Forelimb muscle (tissue), 1 donor: ENCODE measurements at regions not wholly inside any gene's neighbourhood (a gene's known extent, or its start where the extent isn't known, plus 50 kb on each side); places are given as distances from the start of the nearest gene placed in this dataset.

Experiments used
- DNase-seq: peaks from one replicate; pipeline ENCODE4 v3.0.0-alpha.2; 2013; ENCODE audit warnings: low read depth

DNA sequence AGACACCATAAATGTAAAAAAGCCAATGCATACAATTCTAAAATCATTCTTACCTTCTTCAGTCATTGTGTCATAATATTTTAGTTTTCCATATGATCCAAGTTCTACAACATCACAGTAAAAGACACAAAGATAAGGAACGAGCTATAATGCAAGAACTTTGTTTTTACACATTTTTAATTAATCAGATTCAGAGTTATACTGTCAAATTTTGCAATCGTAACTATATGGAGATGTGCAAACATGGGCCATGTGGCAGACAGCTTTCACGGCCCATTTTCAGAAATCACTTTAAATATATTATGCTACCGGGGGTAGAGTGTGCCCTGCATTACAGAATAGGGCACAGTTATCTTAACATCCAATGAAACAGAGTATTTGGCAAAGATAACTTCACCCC lies 188.4 kb downstream of the ACER2 start:
- DNase-seq: no peak

DNA sequence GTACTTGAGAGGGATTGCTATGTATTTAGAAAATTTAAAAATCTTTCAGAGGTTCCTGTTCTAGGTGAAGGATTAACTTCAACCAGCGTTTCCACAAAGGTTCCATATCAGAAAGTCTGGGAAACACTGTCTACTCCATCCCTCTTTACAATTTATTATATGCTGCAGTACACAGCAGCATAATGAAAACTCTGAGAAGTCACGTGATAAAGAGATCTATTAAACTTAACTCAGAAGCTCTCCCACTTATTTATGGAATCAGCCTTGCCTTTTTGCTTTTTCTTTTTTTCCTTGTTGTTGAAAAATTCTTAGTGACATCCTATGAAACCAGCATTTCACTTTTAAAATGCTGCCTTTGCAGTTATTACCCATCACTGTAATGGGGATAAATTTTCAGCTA lies 186.2 kb downstream of the ACER2 start:
- no peak for DNase-seq

DNA sequence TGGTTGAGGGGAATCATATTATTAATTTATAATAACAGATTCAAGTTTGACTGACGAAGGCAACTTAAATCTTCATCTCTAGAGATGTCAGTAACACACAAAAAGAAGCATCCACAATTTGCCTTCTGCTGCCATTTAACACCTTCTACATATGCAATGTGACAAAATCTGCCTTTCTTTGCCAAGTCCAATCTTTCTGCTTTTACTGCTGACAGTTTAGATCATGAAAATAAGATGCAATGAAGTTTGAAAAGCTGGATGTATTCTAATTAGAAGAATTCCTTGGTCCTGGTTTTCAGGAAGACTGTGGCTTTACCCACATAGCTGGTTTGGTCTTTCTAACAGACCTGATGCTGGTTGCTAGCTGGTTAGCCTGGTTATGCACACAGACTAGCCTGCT lies 178.9 kb downstream of the ACER2 start:
- DNase-seq: no peak

DNA sequence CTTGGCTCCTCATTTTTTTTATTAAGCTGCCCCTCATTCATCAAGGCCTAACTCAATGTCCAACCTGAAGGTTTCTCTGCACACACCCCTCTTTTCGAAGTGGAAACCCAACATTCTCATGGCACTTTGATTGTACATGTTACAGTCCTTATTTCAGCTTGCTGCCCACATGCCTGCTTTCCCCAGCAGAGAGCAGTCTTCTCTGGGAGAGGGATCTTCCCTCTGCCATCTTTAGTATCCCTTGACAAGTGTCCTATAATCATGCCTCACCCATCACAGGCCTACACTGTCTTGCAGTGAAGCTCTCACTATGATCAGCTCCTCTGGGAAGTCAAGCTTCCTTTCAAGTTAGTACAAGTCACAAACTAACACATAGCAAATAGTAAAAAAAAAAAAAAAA lies 175.1 kb downstream of the ACER2 start:
- DNase-seq: no peak

DNA sequence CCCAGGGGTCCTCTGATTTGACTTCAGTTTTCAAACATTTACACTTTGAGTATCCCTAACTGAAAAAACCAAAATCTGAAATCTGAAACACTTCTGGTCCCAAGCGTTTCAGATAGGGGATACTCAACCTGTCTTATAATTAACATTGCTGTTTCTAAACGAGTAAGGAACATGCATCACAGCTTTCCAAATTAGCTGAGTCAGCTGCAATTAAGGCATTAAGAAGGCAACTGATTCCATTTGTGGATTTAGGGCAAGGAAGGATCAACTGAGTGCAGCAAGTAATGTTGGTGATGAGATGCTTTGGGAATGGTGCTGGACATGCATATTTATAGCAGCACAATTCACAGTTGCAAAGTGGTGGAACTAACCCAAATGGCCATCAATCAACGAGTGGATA lies 168.6 kb downstream of the ACER2 start:
- no peak for DNase-seq

DNA sequence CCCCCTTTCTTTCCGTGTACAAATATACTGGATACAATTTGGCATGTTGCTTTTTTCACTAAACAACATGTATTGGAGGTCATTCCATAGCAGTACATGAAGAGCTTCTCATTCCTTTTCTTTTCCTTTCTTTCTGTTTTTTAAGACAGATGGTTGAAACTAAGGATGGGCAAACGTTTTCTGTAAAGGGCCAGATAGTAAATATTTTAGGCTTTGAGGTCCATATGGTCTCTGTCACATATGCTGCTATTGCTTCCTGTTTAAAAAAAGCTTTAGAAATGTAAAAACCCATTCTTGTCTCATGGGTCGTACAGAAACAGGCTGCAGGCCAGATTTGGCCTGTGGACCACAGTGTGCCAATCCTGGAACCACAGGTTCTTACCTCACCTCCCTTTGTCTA lies 160.1 kb downstream of the ACER2 start:
- DNase-seq: no peak

DNA sequence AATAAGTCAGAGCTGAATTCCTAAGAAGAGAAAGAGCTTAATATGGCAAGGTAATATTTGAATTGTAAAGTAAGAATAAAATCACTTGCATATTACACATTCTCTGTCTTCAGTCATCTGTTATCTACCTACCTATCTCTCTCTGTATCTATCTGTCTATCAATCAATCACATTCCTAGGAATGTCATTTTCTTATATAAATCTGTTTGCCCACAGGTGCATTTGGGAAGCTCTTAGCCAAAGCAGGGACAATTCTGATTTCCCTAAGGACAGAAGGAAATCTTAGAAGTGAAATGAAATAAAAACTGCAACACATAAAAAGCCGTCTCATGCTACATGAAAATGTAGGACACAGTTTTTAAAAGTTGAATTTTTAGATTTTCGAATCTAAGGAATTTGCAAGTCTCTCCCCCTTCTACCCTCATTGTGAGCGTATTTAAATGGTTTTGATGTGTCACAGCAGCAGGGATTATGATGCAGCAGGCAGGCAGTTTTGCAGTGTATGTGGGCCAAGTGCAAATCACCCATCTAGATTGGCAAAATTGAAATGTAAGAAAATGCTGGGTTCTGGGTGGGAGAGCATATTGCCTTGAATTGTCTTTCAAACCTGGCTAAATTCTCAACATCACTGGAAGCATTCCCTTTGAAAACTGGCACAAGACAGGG lies 155.7 kb downstream of the ACER2 start:
- DNase-seq: no peak

DNA sequence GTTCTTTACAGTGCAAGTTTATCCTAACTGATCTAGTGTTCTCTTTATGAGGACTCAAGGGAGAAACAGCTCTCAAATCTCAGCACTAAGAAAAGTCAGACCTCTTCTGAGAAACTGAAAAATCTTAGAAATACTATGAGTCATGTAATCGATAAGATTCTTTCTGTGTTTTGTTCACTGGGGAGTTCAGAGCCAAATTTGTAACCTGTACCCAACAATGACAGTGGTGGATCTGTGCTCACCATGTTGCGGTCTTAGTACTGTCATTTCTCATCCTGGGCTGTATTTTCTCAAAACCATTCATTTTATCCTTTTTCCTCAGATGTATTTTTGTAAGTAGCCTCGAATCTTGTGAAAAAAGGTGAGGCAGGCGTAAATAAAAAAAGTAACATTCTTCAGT lies 146.4 kb downstream of the ACER2 start:
- no peak for DNase-seq

DNA sequence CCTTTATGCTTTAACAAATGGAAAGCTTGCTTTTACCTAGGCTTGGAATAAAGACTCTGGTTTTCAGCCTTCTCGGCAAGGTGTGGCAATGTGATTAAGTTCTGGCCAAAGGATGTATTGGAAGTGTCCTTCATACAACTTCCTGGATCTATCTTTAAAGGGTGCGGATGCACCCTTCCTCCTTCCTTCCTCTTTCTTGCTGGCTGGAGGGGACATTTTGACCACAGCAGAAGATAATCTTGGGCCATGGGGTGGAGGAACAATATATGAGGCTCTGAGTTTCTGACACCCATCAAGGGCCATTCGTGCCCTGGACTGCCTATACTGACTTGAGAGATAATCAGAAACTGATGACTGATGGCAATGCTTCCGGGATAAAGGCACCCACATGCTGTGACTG lies 145.7 kb downstream of the ACER2 start:
- no peak for DNase-seq

DNA sequence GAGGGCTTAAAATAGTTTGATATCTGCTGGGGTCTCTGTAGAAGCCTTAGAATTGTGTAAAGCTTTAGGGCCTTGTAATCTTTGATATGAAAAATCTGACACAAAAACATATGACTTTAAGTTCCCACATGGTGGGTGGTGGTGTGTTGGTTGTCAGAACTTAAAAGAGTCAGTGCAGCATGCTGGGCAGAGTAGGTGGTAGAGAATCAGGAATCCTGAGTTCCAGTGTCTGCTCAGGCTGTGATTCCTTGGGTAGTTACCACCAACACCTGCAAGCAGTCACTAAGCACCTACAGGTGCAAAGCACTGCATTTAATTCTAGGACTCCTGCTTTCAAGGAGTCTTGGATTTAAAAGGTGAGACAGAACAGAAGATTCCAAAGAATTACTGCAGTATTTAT lies 144.6 kb downstream of the ACER2 start:
- no peak for DNase-seq

DNA sequence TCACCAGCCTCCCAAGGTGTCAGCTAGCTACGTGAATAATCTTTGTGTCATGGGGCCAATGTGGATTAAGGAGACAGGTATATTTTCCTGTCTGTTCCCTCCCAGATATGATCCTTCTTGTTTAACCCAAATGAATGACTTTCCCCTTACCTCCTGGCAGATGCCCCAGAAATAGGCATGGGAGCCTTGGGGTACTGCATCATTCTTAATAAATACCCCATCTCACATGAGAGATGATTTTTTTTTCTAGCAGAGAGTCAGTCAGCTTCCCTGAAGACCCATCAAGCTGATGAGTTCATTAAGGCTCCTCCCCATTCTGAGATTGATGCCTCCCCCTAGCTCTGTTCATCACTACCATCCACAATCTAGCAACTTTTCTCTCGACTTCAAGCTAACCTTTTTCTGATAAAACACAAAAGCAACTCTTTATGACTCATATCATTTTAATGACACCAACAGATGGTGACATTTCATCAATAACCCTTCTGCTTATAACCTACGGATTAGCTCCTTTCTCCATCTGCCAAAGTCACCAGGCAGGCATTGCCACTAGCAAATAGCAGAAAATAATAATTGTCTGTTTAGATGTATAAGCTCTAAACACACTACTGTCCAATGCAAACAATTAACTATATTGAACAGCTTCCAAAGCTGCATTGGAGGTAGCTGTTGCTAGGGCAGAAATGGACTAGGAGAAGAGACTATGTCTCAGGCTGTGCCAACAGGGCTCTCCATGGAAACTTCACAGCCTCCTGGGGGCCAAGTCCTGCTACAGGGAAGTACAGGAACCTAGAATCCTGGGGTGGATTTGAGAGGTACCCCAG lies 143.7 kb downstream of the ACER2 start:
- no peak for DNase-seq

DNA sequence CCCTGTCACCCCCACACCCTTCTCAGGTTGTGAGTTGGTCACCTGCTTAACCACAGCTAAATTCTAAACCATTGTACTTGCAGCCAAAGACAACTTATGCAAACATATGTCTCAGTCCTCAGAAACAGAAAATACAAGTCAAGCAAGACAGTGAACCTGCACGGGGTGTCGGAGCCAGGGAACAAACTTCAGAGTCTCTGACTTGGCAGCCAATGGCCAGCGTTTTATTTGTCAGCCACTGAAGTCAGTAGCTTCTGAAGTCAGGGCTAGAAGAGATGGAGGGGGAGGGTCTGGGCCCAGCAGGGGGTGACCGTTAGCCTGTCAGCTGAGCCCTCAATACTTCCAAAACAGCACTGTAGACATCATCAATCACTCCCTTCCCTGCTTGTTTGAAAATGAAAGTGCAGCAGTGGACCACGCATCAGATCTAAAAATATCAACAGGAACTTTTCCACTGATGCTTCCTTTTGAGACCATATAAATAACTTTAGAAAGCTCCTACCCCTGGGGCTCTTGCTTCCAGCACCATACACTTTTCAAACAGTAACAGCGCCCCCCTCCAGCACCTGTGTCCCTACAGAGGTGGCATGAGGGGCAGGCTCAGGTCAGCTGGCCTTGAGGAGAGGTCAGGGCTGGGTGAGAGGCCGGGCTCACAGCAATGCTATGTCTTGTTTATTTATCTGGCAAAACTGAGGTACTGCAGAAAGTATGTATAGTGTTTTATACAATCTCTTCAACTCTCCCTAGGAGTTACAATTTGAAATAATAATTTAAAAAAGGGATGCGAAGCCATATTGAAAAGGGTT lies 142.5 kb downstream of the ACER2 start:
- DNase-seq: peak; percentile 2

DNA sequence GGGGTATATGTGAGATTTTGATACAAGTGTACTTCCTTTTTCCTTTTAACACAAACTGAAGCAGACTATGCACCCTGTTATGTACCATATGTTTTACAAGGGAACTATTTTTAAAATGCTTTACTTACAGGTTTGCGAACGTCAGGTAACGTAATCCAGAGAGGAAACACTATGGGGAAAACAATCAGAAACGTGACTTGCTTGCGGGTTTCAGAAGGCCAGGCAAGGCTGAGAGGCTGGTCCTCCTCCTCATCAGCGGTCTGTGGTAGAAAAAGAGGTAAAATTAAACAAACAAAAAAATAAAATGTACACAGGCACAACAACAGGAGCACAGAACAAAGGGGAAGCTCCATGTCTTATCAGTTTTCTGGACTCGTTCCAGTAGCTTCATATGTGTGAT lies 141.2 kb downstream of the ACER2 start:
- no peak for DNase-seq

DNA sequence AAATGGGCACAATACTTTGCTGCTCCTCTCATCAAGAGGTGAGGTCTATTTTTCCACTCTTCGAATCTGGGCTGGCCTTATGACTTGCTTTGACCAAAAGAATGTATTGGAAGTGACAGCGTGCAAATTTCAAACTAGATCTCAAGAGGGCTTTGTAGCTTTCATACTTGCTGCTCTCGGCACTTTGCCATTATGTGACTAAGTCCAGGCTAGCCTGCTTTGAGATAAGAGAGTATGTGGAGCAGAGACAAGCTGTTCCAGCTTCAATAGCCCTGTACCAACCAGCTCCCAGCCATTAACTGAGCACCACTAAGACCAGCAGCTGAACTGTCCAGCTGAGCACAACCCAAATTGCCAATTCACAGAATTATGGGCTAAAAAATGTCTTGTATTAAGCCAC lies 124.6 kb downstream of the ACER2 start:
- no peak for DNase-seq

DNA sequence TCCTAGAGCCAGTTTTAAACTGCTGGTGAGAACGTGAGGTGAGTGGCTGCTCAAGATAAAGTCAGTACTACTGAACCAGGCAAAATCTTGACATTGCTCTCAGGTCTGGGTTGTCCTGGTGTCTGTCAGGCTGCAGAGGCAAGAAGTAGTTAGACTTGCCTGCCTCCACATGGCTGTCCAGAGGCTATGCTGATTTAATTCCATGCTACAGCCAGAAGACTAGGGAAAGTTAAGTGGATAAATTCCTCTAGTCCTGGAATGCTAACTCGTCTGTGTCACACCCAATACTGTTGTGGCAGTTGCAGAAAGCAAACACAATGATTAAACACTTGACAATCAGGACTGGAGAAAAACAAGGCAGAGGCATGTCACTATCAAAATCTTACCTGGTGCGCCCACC lies 118.9 kb downstream of the ACER2 start:
- no peak for DNase-seq

DNA sequence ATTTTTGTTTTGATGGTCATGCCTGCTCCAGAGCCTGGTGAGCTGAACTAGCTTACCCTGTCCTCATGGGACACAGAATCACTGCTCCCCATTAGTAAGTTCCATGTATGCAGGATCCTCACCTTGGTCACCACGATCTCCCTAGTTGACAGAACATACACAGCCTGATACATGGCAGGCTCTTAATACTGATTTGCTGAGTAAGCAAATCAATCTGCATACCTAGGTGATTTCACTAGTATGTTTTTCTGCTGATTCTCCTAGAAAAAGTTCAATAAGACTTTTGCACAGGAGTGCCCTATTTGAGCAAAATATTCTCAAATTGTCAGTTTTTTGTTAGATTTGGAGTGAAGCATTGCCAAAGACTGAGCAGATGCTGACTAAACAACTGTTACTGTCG lies 113.7 kb downstream of the ACER2 start:
- DNase-seq: no peak

DNA sequence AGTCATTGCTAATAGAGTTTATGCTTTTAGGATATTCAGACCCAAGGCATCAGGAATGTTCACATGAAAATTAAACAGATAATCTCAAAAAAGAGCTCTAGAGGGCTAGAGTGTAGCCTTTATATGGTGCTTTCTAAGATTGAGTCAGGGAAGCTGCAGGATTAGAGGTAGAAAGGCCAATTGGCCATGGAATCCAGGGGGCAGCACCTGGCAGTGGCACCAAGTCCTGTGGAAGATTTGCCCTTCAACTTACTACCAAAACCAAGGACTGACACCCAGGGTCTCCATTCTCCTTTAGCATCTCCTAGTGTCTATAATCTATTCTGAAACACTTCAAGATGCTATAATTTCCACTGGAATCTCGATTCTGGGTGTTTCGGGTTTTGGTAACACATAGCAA lies 112.4 kb downstream of the ACER2 start:
- no peak for DNase-seq

DNA sequence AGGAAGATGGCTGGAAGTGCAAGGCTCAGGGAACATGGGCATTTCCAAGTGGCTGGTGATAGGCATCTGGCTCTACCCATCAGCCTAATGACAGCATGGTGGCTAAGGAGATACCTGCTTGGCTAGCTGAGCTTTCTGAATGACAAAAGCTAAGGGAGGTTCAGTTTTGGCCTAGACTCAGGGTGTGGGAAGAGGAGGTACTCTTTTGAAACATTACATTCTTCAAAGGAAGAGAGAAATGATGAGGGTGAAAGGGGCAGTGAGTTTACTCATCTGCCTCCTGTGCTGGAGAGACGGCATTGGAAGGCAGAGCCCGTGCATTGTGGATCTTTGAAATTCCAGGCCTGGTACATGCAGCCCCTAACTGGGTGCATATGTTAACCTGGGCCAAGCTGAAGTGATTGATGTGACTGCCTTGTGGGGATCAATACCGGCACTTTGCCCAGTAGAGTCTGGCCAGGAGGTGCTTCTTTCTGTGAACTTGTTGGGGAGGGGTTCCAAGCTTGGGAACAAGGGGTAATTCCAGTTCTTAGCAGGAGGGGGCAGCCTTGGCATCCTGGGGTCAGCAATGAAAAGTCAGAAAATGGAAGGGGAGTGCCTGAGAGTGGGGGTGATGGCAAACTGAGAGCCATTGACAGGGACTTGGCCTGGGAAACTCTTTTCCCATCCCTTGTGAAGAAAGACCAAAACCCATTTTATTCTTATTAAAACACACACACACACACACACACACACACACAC lies 108.6 kb downstream of the ACER2 start:
- no peak for DNase-seq

DNA sequence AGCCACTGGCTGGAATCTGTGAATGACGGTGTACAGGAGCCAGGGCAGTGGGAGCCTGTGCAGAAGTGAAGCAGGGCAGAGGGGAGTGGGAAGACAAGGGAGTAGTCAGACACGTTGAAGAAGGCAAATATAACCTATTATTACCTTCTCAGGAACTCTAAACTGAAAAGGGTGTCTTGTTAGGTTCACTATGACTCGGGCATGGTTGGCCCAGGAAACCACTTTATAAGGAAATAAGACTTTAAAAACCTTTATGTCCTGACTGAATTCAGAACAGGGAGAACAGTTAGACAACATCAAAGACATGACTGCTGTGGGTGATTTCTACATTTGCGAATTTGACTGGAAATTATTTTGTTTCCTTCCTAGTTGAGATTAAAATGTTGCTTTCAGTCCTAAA lies 107.5 kb downstream of the ACER2 start:
- DNase-seq: no peak

DNA sequence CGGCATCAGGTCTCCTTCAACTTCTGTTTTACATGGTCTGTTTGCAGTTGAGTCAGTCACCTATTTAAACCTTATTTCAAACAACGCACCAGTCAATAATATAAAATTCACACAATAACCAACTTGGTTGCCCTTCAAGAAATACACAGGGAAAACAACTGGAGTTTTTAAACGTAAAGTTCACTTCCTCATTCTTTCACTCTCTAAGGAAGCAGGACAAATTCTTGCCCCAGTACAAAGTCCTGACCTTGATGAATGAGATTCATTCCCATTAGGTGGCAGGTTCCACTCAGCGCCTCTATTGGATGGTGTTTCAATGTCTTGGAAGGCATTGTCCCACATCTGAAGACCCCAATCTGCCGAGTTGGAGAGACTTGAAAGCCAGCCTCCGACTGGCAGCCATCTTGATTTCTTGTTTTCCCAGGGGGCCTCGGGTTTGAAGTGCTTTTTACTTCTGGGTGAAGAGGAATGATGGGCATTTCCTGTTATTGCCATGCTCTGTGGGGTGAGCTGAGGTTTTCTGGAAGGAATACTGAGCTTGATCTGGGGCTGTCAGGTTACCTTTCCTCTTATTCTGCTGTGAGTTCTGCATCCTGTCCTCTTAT lies 105.0 kb downstream of the ACER2 start:
- no peak for DNase-seq

DNA sequence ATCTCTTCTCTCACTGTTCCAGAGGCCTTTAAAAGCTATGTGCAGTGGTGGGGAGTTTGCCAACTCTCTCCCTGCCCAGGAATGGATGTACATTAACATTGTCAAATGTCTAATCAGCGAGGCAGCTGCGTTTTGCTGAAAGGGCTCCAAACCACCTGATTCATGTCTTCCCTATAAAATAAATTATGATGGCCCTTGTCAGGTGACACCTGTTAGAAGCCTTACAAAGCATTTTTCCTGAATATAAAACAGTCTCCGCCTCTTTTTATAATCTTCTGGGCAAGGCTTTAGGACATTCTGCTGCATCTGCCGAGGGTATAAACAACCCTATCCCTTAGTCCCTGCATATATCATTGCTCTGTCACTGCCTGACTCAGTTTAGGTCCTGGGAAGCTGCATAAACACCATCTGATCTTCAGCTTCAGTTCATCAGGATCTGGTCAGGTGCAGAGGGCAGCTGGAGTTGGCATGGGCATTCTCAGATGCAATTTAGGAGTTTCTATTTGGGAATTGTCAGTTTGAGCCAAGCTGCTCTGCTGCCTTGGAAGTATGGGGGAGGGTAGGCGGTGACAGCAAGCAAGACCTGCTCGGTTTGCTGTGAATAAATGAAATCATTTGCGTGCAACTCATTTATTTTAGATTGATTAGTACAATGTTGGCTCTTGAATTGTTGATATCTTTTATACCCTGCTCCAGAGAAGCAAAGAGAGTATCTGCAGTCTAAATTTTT lies 103.5 kb downstream of the ACER2 start:
- no peak for DNase-seq
